ENCODE measurements at regions not wholly inside any gene's neighbourhood (a gene's known extent, or its start where the extent isn't known, plus 50 kb on each side); places are given as distances from the start of the nearest gene placed in this dataset.

GRCh38 chr11:45413156-45413858 lies 127.2 kb upstream of the SYT13 start:
- Histone ChIP-seq H3K27me3 (ENCODE audit: control insufficient read depth in 4 of 4, insufficient read depth in 4 of 4, low read length in 3 of 4) (no peaks in the 10 kb centered on the region), H3K4me3 (ENCODE audit: low read depth in 1 of 3, low read length in 3 of 3) (no peak overlapping the region), H3K27ac (ENCODE audit: low read depth in 1 of 2, low read length in 2 of 2) (no peak overlapping the region), H3K9ac (ENCODE audit: low read depth in 1 of 2, low read length in 2 of 2) (no peak overlapping the region), H3K9me3 (ENCODE audit: control insufficient read depth in 4 of 4, low read length in 3 of 4) (no peaks in the 10 kb centered on the region), H3K36me3 (ENCODE audit: control insufficient read depth in 4 of 4, insufficient read depth in 3 of 4, low read depth in 1 of 4, low read length in 3 of 4) (no peaks in the 10 kb centered on the region), H3K4me1 (ENCODE audit: control insufficient read depth in 4 of 4, insufficient read depth in 4 of 4, low read length in 3 of 4) (no peaks in the 10 kb centered on the region)
- no peak for DNase-seq (ENCODE audit: low spot score)
- WGBS, result 73% methylated on average over 8 of the region's 8 CpGs
- TF ChIP-seq TAF1 (conservative IDR thresholded peaks at IDR 0.05), result no peak
- TF ChIP-seq HNF4G (IDR thresholded peaks at IDR 0.05), result no peak
- TF ChIP-seq REST (IDR thresholded peaks at IDR 0.05), result no peak
- TF ChIP-seq RAD21 (IDR thresholded peaks at IDR 0.05), result no peak
- TF ChIP-seq EGR1 (IDR thresholded peaks at IDR 0.05; ENCODE audit: low read depth in 2 of 2), result no peak
- no peak for TF ChIP-seq GABPA (IDR thresholded peaks at IDR 0.05 in 1 of 2, conservative IDR thresholded peaks at IDR 0.05 in 1 of 2)
- TF ChIP-seq JUND (IDR thresholded peaks at IDR 0.05), result no peak
- TF ChIP-seq ZBTB33 (IDR thresholded peaks at IDR 0.05), result no peak
- no peak for TF ChIP-seq ATF3 (IDR thresholded peaks at IDR 0.05)
- no peak for TF ChIP-seq FOXA2 (IDR thresholded peaks at IDR 0.05)
- no peak for TF ChIP-seq YY1 (IDR thresholded peaks at IDR 0.05)

GRCh38 chr11:45412521-45412920 lies 126.4 kb upstream of the SYT13 start:
- H3K27me3 ChIP-seq (ENCODE audit: control insufficient read depth in 4 of 4, insufficient read depth in 4 of 4, low read length in 3 of 4), result no peaks in the 10 kb centered on the region
- WGBS, result 59% methylated on average over 5 of the region's 5 CpGs
- no peak for TF ChIP-seq NR2F2 (IDR thresholded peaks at IDR 0.05)
- TF ChIP-seq HNF4A (conservative IDR thresholded peaks at IDR 0.05), result no peak
- no peaks in the 10 kb centered on the region for H3K36me3 ChIP-seq (ENCODE audit: control insufficient read depth in 4 of 4, insufficient read depth in 3 of 4, low read depth in 1 of 4, low read length in 3 of 4)
- no peak overlapping the region for H3K27ac ChIP-seq (ENCODE audit: low read depth in 1 of 2, low read length in 2 of 2)
- no peak overlapping the region for H3K9ac ChIP-seq (ENCODE audit: low read depth in 1 of 2, low read length in 2 of 2)
- no peaks in the 10 kb centered on the region for H3K4me1 ChIP-seq (ENCODE audit: control insufficient read depth in 4 of 4, insufficient read depth in 4 of 4, low read length in 3 of 4)
- H3K9me3 ChIP-seq (ENCODE audit: control insufficient read depth in 4 of 4, low read length in 3 of 4), result no peaks in the 10 kb centered on the region
- H3K4me3 ChIP-seq (ENCODE audit: low read depth in 1 of 3, low read length in 3 of 3), result no peak overlapping the region
- DNase-seq (ENCODE audit: low spot score), result no peak

- H3K4me1 ChIP-seq (ENCODE audit: control insufficient read depth in 4 of 4, insufficient read depth in 4 of 4, low read length in 3 of 4), result no peaks in the 10 kb centered on the region
- no peak for DNase-seq (ENCODE audit: low spot score)
- no peaks in the 10 kb centered on the region for H3K36me3 ChIP-seq (ENCODE audit: control insufficient read depth in 4 of 4, insufficient read depth in 3 of 4, low read depth in 1 of 4, low read length in 3 of 4)
- no peak overlapping the region for H3K9ac ChIP-seq (ENCODE audit: low read depth in 1 of 2, low read length in 2 of 2)
- WGBS, result 68% methylated on average over 12 of the region's 12 CpGs
- H3K27me3 ChIP-seq (ENCODE audit: control insufficient read depth in 4 of 4, insufficient read depth in 4 of 4, low read length in 3 of 4), result no peaks in the 10 kb centered on the region
- no peak overlapping the region for H3K4me3 ChIP-seq (ENCODE audit: low read depth in 1 of 3, low read length in 3 of 3)
- H3K27ac ChIP-seq (ENCODE audit: low read depth in 1 of 2, low read length in 2 of 2), result no peak overlapping the region
- no peak for TF ChIP-seq RAD21 (IDR thresholded peaks at IDR 0.05)
- TF ChIP-seq ATF3 (IDR thresholded peaks at IDR 0.05), result no peak
- no peak for TF ChIP-seq MAX (IDR thresholded peaks at IDR 0.05)
- no peak for TF ChIP-seq NR2F2 (IDR thresholded peaks at IDR 0.05)
- TF ChIP-seq GABPA (IDR thresholded peaks at IDR 0.05 in 1 of 2, conservative IDR thresholded peaks at IDR 0.05 in 1 of 2), result no peak
- TF ChIP-seq FOXA1 (IDR thresholded peaks at IDR 0.05), result no peak
- TF ChIP-seq FOXA2 (IDR thresholded peaks at IDR 0.05), result no peak
- TF ChIP-seq HNF4A (conservative IDR thresholded peaks at IDR 0.05), result no peak
- no peak for TF ChIP-seq CTCF (IDR thresholded peaks at IDR 0.05; ENCODE audit: low read depth, low read length, missing input control)
- no peak for TF ChIP-seq HNF4G (IDR thresholded peaks at IDR 0.05)
- H3K9me3 ChIP-seq (ENCODE audit: control insufficient read depth in 4 of 4, low read length in 3 of 4), result no peaks in the 10 kb centered on the region
These were observed 125.9 kb upstream of the SYT13 start for GRCh38 chr11:45412051-45412471.

Measured in liver (tissue), 8 donors.